GM19455 (cell line): ENCODE measurements at regions not wholly inside any gene's neighbourhood (a gene's known extent, or its start where the extent isn't known, plus 50 kb on each side); places are given as distances from the start of the nearest gene placed in this dataset.

Experiments
- ATAC-seq: cut with Tn5 transposase; IDR thresholded peaks from one replicate; pipeline ENCODE4 v1.9.1; 2021; ENCODE audit not compliant: unreplicated experiment

DNA sequence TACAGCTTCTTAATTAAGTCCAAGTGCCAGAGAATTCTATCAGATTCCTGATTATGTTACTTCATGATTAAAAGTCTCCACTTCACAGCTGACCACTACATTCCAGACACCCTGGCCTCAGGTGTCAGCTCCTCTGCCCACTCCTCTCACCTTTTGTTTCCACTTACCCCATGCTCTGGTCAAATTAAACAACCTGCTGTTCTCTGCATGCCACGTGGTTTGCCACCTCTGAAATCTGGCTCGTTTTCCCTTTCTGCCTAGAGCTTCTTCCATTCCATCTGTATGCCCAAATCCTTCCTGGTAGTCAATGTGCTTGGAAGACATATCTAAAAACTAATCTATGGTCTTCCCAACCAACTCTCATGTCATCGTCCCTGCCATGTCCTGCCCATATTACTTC lies 158.6 kb downstream of the ICE1 start:
- no peak for ATAC-seq

DNA sequence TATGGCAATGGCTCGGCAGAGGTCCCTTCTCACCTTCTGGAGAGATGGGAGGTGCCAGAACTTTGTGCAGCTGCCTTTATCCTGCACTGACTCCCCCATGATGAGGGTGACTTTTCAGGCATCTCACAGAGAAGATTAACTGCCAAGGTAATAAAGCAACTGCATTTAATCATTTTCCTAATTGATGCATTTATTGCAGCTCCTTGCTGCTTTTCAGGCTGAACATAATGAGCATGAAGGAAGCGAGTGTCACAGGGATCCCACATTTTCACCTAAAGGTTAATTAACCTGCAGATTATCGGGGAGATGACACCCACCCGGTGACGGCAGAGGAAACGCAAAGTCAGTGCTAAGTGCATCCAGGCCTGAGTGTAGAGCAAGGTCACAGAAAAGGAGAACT lies 154.3 kb downstream of the ICE1 start:
- no peak for ATAC-seq

DNA sequence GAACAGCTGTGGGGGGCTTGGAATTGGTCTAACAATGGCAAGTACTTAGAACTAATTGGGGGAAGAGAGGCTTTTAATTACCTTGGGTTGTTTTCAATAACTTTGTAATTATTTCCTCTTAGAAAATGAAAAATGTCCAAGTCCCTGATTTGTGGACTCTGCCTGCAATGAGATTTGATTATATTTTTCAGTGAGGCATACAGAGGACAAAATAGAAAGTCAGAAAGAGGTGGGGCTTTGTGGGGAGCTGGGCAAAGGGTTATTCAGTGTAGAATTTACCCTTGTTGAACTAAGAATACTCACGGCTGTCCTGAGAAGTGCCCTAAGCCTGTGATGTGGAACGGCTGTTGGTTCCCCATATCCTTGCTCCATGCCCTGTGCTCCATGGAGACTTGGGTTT lies 153.0 kb downstream of the ICE1 start:
- ATAC-seq: no peak

DNA sequence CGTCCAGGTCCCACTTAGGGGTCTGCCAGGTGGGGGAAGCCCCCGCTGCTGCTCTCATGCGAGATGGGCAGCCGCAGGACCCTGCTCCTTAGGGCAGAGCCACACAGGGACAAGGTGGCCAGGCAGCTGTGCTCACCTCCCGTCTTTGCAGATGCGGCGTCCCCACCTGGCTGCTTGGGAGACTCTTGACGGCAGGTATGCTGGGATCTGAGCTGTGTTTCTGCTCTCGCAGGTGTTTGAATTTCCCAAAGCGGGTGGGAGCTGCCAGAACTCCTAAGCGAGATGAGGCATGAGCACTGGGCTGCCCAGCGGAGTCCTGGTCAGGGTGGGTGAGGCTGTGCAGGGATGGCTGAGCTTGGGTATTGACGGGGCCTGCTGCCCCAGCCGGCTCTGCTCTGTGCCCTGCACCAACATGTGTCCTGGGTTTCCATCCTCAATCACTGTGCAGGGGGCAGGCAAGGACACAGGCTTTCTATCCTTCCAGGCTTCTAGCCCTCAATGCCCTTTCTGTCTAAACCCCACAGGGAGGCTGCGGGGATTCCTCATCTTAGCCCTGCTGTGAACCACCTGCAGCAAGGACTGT lies 151.4 kb downstream of the ICE1 start:
- no peak for ATAC-seq

DNA sequence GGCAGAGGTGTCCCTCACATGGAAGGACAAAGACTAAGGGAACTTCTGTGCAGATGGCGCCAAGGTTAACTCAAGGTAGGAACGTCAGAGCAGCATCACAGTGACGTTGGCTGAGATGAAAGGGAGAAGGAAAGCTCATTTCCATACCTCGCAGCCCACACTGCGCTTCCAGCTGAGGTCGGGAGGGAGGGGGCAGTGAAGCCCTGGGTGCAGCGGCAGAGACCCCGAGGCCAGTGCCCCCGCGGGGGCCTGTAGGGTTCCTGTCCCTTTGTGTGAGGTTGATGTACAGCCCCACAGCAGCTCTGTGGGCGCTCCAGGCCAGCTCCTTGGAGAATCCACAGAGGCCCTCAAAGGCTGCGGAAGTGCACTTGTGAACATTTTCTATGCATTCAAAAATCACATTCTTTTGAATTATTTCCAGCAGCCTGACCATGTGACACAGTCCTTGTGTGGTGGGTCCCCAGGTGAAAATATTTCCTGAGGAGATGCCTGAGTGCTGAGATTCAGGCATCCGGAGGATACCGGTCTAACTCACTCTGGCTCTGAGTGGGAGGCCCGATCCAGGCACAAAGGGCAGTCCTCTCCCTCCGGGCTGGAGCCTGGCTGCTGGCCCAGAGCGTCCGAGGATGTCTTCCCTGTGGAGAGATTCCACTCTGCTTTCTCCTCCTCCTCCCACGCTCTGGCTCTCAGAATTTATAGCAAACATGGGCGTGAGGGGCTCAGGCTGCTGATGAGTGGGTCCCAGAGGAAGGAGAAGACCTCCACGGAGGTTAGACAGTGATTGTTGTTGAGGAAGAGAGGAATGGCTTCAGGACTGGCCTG lies 150.7 kb downstream of the ICE1 start:
- ATAC-seq: no peak

DNA sequence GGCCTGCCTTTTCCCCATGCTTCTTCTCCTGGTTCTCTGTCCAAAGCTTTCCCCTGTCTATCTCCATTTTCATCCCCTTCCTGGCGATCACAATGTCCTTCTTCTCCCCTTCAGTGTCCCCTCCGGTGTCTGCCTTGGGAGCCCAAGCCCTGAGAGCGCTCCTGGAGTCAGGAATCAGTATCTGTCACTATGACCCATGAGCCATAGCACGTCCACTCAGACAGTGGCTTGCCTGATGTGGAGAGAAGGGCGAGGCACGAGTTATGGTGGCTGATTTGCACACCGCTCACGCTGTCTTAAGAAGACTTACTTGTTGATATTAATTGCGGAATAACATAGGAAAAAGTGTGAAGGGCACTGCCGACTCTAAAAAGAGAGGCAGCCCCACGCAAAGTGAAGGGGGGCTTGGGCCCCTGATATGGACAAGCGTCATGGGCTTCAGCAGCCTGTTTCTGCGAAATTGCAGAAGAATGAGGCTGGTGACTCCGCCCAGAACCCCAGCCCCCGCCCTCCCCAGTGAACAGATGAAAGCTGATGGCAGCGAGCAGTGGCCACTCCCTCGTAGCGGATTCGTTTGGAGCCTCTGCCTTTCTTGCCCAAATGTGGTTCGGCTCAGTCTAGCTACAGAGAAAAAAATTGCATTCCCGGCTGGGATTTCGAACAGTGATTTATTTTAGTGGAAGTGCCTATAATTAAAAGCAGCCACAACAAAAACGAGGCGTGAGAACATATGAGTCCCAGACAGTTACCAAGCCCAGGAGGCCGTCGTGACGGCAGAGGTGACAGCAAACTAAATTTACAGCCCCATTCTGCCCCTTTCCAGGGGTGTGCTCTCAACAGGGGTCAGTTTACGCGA lies 149.8 kb downstream of the ICE1 start:
- ATAC-seq: no peak

DNA sequence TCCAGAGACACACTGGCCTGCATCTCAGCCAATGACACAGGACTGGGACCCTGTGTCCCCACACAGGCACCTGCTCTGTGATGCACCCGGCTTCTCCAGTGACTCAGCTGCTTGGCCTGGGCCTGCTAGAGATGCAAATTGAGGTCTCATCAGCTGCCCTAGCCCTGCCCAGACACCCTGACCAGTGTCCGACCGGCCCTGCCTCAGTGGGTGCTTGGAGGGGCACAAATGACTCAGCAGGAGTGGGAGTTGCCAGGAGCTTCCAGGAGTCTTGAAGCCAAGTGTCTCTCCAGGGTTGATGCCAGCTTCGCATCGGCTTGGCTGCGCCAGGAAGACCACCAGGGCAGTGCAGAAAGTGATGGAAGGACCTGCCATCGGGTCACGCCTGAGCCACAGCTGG lies 148.2 kb downstream of the ICE1 start:
- ATAC-seq: no peak

DNA sequence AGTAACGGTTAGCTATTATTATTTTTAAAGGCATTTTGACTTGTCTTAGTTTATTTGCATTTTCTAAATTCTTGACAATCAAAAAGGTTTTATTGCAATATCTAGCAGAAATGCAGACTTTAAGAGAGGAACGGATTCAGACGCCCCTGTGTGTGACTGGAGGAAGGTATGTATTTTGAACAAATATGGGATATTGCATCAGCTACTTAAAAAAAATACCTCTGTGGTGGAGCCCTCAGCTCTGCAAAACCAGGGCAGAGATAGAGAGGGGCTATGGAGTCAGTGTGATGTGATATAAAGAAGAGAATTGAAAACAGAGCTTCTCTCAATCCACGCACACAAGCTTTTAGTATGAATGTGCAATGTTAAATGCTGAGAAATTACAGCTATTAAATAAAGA lies 142.4 kb downstream of the ICE1 start:
- ATAC-seq: no peak

DNA sequence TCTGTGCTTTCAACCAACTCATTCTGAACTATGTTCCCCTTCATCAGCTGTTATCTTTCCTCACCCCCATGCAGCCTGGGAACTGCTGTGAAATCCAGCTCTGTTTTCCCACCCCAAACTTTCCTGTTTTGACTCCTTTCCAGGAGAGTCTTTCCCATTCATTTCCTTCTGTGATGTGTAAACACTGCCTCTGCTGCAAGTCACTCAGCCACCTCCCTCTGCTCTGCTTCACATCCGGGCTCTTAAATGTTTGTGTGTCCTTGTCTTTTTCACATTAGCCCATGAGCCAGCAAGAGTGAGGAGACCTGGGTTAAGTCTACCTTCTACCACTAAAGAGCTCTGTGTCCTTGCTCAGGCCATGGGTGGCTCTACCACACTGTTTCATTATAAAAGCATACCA lies 137.5 kb downstream of the ICE1 start:
- no peak for ATAC-seq

DNA sequence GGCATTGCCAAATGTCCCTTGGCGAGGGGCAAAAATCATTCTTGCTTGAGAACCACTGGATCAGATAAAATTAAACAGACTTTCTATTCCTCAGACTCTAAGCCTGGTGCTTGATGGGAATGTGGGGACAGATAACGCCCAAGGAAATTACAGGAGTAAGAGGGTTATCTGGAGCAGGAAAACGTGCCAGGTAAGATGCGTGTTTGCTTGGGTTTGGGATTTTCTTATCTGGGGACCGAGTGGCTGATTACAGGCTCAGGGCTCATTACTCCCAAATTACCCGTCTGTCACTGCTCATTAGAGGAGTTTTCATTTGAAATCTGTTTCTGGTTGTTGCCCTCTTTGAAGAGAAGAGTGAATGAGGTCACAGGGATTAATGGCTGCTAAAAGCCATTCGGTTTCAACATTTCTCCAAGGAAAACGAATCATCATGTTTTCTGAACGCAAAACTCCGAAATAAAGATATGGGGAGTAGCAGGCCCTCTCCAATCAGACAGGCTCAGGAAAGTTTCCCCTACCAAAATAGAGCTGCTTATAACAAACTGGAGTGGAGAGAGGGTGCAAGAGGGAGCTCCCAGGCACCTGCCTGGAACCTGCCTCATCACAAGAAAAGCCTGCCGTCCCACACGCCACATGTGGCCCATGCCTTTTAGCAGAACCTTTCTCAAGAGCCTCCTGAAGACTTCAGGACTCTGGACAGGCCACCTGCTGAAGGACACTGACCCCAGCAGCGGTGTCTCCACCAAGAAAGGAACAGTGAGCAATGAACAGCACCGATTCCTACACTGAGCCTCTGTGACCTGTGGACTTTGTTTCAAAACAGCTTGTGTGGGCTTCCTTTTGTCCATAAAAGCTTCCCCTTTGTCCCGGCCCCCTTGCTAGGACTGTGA lies 136.4 kb downstream of the ICE1 start:
- no peak for ATAC-seq

DNA sequence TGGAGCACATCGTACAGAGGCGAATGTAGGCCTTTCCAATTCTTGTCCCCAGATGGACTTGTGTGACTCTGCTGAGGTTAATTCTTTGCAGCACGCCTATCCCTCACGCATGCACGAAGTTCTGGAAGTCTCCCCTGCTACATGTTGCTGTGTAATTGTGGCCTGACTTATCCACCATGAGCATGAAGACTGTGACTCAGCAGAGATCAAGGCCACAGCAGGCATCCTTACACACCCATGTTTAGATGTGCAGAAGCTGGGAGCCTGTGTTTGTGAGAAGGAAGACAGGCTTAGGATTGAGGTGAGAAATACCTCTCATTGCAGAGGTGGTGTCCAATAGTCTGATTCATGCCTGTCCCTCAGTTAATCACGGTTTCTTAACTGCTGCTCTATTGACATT lies 135.6 kb downstream of the ICE1 start:
- ATAC-seq: no peak

DNA sequence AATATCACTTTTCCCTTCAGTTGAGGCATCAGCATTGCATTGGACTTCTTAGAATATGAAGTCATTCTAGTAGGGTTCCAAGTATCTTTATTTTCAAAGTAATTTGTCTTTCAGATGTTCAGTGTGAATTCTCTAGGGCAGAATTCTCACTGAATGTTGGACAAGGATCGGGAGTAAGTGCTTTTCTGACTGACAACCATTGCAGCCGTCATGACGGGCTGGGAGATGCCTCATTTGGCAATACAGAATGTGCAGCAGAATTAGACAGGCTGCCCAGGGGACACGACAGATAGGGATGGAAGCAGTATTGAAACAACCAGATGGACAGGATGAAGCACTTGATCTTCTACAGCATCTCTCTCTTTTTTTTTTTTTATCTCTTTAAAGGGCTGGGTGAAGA lies 129.0 kb downstream of the ICE1 start:
- ATAC-seq: no peak

DNA sequence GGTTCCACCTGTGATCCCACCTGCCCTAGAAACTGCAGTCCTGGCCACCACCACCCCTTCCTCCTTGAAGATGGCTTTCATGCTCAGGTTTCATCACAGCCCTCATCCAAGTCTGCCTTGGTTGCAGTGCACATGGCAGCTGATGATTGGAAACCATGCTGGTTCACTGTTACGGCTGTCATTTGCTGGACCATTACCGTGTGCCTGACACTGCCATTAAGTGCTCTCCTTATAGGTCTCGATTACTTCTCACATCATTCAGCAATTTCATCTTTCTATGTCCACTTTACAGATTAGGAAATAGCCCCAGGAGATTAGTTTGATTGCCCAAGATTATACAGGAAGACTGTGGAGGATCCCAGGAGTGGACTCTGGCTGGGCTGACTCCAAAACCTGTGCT lies 123.9 kb downstream of the ICE1 start:
- no peak for ATAC-seq

DNA sequence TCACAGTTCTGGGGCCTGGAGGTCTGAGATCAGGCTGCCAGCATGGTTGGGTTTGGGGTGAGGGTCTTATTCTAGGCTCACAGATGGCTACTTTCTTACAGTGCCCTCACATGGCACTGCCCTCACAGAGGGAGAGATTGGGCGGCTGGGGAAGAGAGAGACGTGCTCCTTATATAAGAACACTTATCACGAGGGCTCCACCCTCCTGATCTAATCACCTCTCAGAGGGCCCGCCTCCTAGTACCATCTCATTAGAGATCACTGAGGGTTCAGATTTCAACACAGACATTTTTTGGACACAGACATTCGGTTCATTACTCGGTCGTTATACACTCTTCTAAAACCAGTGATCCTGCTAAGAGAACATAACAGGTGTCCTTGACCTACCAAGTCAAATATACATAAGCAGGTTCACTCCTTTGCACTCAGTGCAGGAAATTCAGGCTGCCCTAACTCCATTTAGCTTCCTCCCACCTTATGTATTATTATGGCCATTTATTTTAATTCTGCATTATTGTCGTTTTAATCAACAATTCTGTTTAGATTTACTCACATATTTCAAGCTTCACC lies 121.7 kb downstream of the ICE1 start:
- ATAC-seq: no peak

DNA sequence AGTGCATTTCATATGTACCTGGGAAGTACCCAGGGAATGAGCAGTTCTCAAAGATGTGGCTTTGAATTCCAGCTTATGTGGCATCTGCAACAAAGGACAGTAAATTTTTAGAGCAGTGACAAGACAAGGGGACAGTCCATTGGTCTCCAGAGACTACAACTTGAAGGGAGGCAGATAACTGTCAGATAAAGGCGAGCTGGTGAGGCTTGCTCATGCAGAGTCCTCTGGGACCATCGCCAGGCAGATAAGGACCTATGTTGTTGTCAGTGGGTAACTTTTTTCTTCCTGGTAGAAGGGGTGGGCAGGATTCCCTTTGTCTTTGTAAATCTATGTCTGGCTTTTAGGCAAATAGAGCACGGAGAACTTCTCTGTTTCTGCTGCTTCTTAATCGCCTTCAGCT lies 120.2 kb downstream of the ICE1 start:
- ATAC-seq: no peak

DNA sequence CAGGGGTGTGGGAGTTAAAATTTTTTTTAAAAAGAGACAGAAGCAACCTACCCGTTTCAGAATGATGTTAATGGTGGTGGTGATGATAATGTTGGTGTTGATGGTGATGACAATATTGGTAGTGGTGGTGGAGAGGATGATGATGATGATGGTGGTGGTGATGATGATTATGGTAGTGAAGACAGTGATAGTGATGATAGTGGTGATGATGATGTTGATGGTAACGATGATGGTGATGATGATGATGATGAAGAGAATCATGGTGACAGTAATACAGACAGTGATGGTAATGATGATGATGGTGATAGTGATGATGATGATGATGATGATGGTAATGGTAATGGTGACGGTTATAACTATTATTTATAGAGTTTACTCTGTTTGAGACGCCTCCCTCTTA lies 117.6 kb downstream of the ICE1 start:
- no peak for ATAC-seq
